ENCODE measurements at regions not wholly inside any gene's neighbourhood (a gene's known extent, or its start where the extent isn't known, plus 50 kb on each side); places are given as distances from the start of the nearest gene placed in this dataset.

- no peak overlapping the region for H3K4me3 ChIP-seq (ENCODE audit: low read depth, low read length)
- FAIRE-seq (no peak), DNase-seq (ENCODE audit: low read depth) (no peak)
- no peaks in the 10 kb centered on the region for H3K36me3 ChIP-seq (ENCODE audit: control insufficient read depth, insufficient read depth, low read length)
- no peak for TF ChIP-seq CTCF (IDR thresholded peaks at IDR 0.05; ENCODE audit: insufficient read depth, low read length, severe bottlenecking)
- H3K27me3 ChIP-seq (ENCODE audit: control insufficient read depth, insufficient read depth, low read length), result no peaks in the 10 kb centered on the region
Measured at GRCh38 chr17:77511514-77512061, 370.8 kb downstream of the SEC14L1 start.

GRCh38 chr17:77512062-77512946 lies 371.5 kb downstream of the SEC14L1 start:
- Histone ChIP-seq H3K36me3 (ENCODE audit: control insufficient read depth, insufficient read depth, low read length) (no peaks in the 10 kb centered on the region), H3K27me3 (ENCODE audit: control insufficient read depth, insufficient read depth, low read length) (no peaks in the 10 kb centered on the region), H3K4me3 (ENCODE audit: low read depth, low read length) (no peak overlapping the region)
- no peak for TF ChIP-seq CTCF (IDR thresholded peaks at IDR 0.05; ENCODE audit: insufficient read depth, low read length, severe bottlenecking)
- FAIRE-seq (no peak), DNase-seq (ENCODE audit: low read depth) (peak; percentile 17)

DNA sequence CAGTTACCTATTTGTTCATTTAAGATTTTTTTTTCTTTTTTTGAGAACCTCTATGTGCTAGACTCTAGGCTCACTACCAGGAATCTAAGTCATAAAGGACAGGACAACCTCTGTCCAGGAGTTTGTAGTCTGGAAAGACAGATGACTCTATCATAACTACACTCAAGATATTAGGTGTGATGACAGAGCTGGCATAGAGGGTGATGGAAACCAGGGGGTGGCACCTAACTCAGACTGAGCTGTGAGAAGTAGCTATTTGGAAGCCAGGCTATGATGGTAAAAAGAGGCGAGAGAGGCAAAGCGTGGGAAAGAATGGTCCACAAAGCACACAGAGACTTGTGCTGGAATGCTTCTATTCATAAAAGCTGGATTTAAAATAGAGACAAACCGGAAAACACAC lies 372.3 kb downstream of the SEC14L1 start:
- Histone ChIP-seq H3K27me3 (ENCODE audit: control insufficient read depth, insufficient read depth, low read length) (no peaks in the 10 kb centered on the region), H3K36me3 (ENCODE audit: control insufficient read depth, insufficient read depth, low read length) (no peaks in the 10 kb centered on the region), H3K4me3 (ENCODE audit: low read depth, low read length) (no peak overlapping the region)
- no peak for TF ChIP-seq CTCF (IDR thresholded peaks at IDR 0.05; ENCODE audit: insufficient read depth, low read length, severe bottlenecking)
- FAIRE-seq (no peak), DNase-seq (ENCODE audit: low read depth) (no peak)

- no peak for DNase-seq (ENCODE audit: low read depth)
- no peak overlapping the region for H3K4me3 ChIP-seq (ENCODE audit: low read depth, low read length)
- H3K36me3 ChIP-seq (ENCODE audit: control insufficient read depth, insufficient read depth, low read length), result no peaks in the 10 kb centered on the region
- FAIRE-seq, result no peak
- no peaks in the 10 kb centered on the region for H3K27me3 ChIP-seq (ENCODE audit: control insufficient read depth, insufficient read depth, low read length)
- no peak for TF ChIP-seq CTCF (IDR thresholded peaks at IDR 0.05; ENCODE audit: insufficient read depth, low read length, severe bottlenecking)
Measured at GRCh38 chr17:77515227-77515626, 374.5 kb downstream of the SEC14L1 start.

GRCh38 chr17:77516902-77517301 lies 376.1 kb downstream of the SEC14L1 start:
- FAIRE-seq, result no peak
- DNase-seq (ENCODE audit: low read depth), result peak; percentile 52
- no peaks in the 10 kb centered on the region for H3K27me3 ChIP-seq (ENCODE audit: control insufficient read depth, insufficient read depth, low read length)
- no peaks in the 10 kb centered on the region for H3K36me3 ChIP-seq (ENCODE audit: control insufficient read depth, insufficient read depth, low read length)
- H3K4me3 ChIP-seq (ENCODE audit: low read depth, low read length), result no peak overlapping the region
- TF ChIP-seq CTCF (IDR thresholded peaks at IDR 0.05; ENCODE audit: insufficient read depth, low read length, severe bottlenecking), result no peak

Measured in bronchial epithelial cell (primary cell).